Immature natural killer cell (primary cell): ENCODE measurements at regions not wholly inside any gene's neighbourhood (a gene's known extent, or its start where the extent isn't known, plus 50 kb on each side); places are given as distances from the start of the nearest gene placed in this dataset.

Experiments
- DNase-seq, 3 donors: peaks; one replicate each; pipeline ENCODE4 v3.0.0; 2022; ENCODE audit warnings: mixed read lengths in 1 of 3
- H3K27ac Mint-ChIP-seq, 6 donors: one replicate each; pipeline ENCODE4 v1.8.0; 2020; ENCODE audit warnings: mixed read lengths in 6 of 6, mild to moderate bottlenecking in 5 of 6, inconsistent platforms in 4 of 6, moderate library complexity in 3 of 6
- H3K27me3 Mint-ChIP-seq, 3 donors: one replicate each; pipeline ENCODE4 v1.8.0; 2020 to 2021; ENCODE audit warnings: low read depth in 3 of 3, mild to moderate bottlenecking in 3 of 3, mixed read lengths in 3 of 3, moderate library complexity in 3 of 3, inconsistent platforms in 1 of 3
- H3K36me3 Mint-ChIP-seq, 3 donors: one replicate each; pipeline ENCODE4 v1.8.0; 2020; ENCODE audit warnings: mixed read lengths in 3 of 3, inconsistent platforms in 2 of 3, mild to moderate bottlenecking in 2 of 3
- H3K4me1 Mint-ChIP-seq, 2 donors: one replicate each; pipeline ENCODE4 v1.8.0; 2020; ENCODE audit warnings: inconsistent platforms in 2 of 2, mild to moderate bottlenecking in 2 of 2, mixed read lengths in 2 of 2, moderate library complexity in 1 of 2
- H3K4me3 Mint-ChIP-seq, 5 donors: one replicate each; pipeline ENCODE4 v1.8.0; 2020; ENCODE audit warnings: mild to moderate bottlenecking in 5 of 5, mixed read lengths in 5 of 5, inconsistent platforms in 3 of 5, moderate library complexity in 3 of 5
- H3K9me3 Mint-ChIP-seq, 6 donors: one replicate each; pipeline ENCODE4 v1.8.0; 2020; ENCODE audit warnings: mild to moderate bottlenecking in 6 of 6, mixed read lengths in 6 of 6, inconsistent platforms in 4 of 6, moderate library complexity in 3 of 6

- no peak for DNase-seq
- Mint-ChIP-seq H3K27me3 (no peaks in the 10 kb centered on the region), H3K4me1 (no peaks in the 10 kb centered on the region), H3K4me3 (no peak overlapping the region), H3K9me3 (peaks cover 2 to 30% (median 13%) of the 10 kb centered on the region in 6 donors), H3K27ac (no peak overlapping the region), H3K36me3 (no peaks in the 10 kb centered on the region)
Measured at GRCh38 chr3:99342383-99342782, 296.0 kb upstream of the COL8A1 start.

GRCh38 chr3:99339222-99339621 is 299.2 kb upstream of the COL8A1 start:
- Mint-ChIP-seq H3K27me3 (no peaks in the 10 kb centered on the region), H3K4me1 (no peaks in the 10 kb centered on the region), H3K4me3 (no peak overlapping the region), H3K36me3 (no peaks in the 10 kb centered on the region), H3K9me3 (peaks cover 4 to 31% (median 16%) of the 10 kb centered on the region in 6 donors), H3K27ac (no peak overlapping the region)
- DNase-seq, result no peak

- H3K4me1 Mint-ChIP-seq, result no peaks in the 10 kb centered on the region
- no peak overlapping the region for H3K4me3 Mint-ChIP-seq
- peaks cover 0 to 2% (median 0%) of the 10 kb centered on the region in 3 donors for H3K27me3 Mint-ChIP-seq
- peaks cover 4 to 18% (median 8%) of the 10 kb centered on the region in 6 donors for H3K9me3 Mint-ChIP-seq
- DNase-seq, result no peak
- H3K36me3 Mint-ChIP-seq, result no peaks in the 10 kb centered on the region
- peak overlapping the region in 1 of 6 donors; percentile 4 for H3K27ac Mint-ChIP-seq
Measured at GRCh38 chr3:99332718-99333117, 305.7 kb upstream of the COL8A1 start.

DNA sequence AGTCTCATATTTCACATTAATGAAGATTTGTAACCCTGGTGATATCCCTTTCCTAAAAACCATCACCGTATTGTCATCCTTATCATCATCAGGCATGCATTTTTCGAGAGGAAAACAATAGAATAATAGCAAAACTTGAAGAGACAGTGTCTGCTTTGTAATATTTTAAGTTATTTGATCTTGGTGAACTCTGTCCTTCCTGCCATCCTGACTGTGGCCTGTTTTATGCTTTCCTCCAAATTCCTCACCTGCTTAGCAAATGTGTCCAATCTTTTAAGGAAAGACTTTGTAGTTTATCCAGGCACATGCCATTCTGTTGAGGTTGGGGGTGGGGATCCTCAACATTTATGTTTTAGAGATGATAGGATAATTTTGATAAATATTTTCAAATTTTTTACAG is 306.1 kb upstream of the COL8A1 start:
- Mint-ChIP-seq H3K4me1 (no peaks in the 10 kb centered on the region), H3K27me3 (peaks cover 0 to 2% (median 0%) of the 10 kb centered on the region in 3 donors), H3K27ac (no peak overlapping the region), H3K4me3 (no peak overlapping the region), H3K36me3 (no peaks in the 10 kb centered on the region), H3K9me3 (peaks cover 4 to 20% (median 9%) of the 10 kb centered on the region in 6 donors)
- no peak for DNase-seq

- Mint-ChIP-seq H3K9me3 (peaks cover 4 to 29% (median 6%) of the 10 kb centered on the region in 6 donors), H3K27ac (no peak overlapping the region), H3K4me3 (no peak overlapping the region), H3K27me3 (peaks cover 0 to 2% (median 0%) of the 10 kb centered on the region in 3 donors), H3K4me1 (no peaks in the 10 kb centered on the region), H3K36me3 (no peaks in the 10 kb centered on the region)
- no peak for DNase-seq
Measured at GRCh38 chr3:99330924-99331532, 307.4 kb upstream of the COL8A1 start.

GRCh38 chr3:99330281-99330680 is 308.1 kb upstream of the COL8A1 start:
- DNase-seq, result no peak
- Mint-ChIP-seq H3K27ac (no peak overlapping the region), H3K27me3 (peaks cover 0 to 2% (median 0%) of the 10 kb centered on the region in 3 donors), H3K9me3 (peaks cover 4 to 35% (median 10%) of the 10 kb centered on the region in 6 donors), H3K4me1 (no peaks in the 10 kb centered on the region), H3K36me3 (no peaks in the 10 kb centered on the region), H3K4me3 (no peak overlapping the region)

DNA sequence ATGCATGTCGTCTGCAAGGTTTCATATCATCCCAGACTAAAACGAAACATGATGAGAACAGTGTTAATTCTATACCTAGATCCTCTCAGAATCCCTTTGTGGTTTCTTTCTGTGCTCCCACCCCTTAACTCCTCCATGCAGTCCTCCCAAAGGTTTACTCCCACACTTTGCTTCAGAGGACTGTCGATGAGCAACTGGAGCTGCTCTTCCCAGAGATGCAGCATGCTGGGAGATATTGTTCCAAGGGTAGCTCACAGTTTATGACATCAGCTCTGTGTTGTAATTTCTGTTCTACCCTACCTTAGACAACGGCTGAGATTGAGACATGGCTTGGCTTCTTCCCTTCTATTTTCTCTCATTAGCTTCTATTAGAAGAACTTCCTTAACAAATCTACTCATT is 313.0 kb upstream of the COL8A1 start:
- no peak for DNase-seq
- Mint-ChIP-seq H3K9me3 (peaks cover 0 to 29% (median 10%) of the 10 kb centered on the region in 6 donors), H3K4me3 (no peak overlapping the region), H3K4me1 (no peaks in the 10 kb centered on the region), H3K27me3 (no peaks in the 10 kb centered on the region), H3K36me3 (no peaks in the 10 kb centered on the region), H3K27ac (no peak overlapping the region)

DNA sequence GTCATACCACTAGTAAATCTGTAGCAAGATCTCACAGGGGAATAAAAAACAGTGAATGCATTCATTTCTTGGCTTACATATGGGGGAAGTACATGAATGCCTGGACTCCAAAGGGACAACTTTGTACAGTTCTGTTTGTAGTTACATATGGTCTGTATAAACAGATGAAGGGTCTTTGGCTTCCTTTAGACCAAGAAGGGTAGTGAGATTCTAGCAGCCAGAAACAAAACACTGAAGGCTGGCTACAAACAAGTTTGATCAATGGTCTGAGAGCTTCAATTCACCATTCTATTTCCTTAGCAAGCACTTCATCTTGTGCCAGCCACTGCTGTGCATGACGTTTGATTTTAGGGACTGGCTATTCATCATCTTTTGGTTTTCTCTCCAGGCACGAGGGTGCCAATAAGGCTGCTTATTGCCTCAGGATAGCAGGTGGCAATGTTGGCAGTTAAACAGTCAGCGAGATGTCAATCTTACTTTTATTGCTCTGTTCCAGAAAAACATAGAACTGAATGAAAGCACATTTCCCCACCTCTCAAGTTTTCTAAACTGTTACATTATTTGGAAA is 313.7 kb upstream of the COL8A1 start:
- H3K27ac Mint-ChIP-seq, result no peak overlapping the region
- H3K36me3 Mint-ChIP-seq, result no peaks in the 10 kb centered on the region
- peaks cover 0 to 31% (median 10%) of the 10 kb centered on the region in 6 donors for H3K9me3 Mint-ChIP-seq
- H3K4me1 Mint-ChIP-seq, result no peaks in the 10 kb centered on the region
- no peak overlapping the region for H3K4me3 Mint-ChIP-seq
- H3K27me3 Mint-ChIP-seq, result no peaks in the 10 kb centered on the region
- DNase-seq, result no peak

- no peak overlapping the region for H3K27ac Mint-ChIP-seq
Measured at GRCh38 chr3:99323940-99324339, 314.5 kb upstream of the COL8A1 start.

DNA sequence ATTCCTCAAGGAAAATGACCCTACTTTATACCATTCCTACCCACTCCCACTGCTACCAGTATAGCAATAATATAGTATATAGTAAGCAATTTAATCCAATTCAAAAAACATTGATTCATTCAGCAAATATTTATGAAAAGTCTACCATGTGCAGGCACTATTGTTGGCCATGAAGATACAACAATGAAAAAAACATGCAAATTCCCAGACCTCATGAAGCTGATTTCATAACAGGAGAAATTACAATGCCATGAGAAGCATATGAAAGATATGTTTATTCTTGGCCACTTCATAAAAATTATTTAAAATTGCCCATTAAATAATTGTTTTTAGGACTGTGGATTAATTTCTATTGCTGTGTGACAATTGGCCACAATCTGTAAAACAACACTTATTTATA is 315.8 kb upstream of the COL8A1 start:
- no peaks in the 10 kb centered on the region for H3K27me3 Mint-ChIP-seq
- H3K9me3 Mint-ChIP-seq, result peaks cover 0 to 34% (median 13%) of the 10 kb centered on the region in 6 donors
- no peaks in the 10 kb centered on the region for H3K4me1 Mint-ChIP-seq
- H3K27ac Mint-ChIP-seq, result no peak overlapping the region
- no peak overlapping the region for H3K4me3 Mint-ChIP-seq
- DNase-seq, result no peak
- H3K36me3 Mint-ChIP-seq, result no peaks in the 10 kb centered on the region

More at GRCh38 chr3:99323940-99324339, 314.5 kb upstream of the COL8A1 start:
- no peak for DNase-seq
- Mint-ChIP-seq H3K36me3 (no peaks in the 10 kb centered on the region), H3K9me3 (peaks cover 0 to 32% (median 12%) of the 10 kb centered on the region in 6 donors), H3K4me3 (no peak overlapping the region), H3K27me3 (no peaks in the 10 kb centered on the region), H3K4me1 (no peaks in the 10 kb centered on the region)

- Mint-ChIP-seq H3K27ac (no peak overlapping the region), H3K4me1 (no peaks in the 10 kb centered on the region)
Measured at GRCh38 chr3:99321261-99321660, 317.1 kb upstream of the COL8A1 start.

DNA sequence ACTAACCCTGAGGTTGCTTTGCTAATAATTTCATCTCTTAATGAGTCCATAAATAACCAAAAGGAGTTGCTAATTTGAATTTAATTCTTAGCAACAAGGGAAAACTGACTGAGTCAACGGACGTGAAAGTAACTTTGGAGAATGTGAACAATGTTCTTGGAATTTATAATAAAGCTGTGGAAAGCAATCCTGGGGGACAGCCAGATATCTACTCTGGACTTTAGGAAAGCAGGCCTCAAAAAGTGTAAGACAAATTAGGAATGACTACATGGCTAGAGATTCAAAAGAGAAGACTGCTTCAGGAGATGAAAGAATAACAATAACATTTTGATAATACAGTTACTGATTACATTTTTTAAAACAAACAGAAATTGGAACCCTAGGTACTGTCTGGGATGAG is 318.4 kb upstream of the COL8A1 start:
- no peak overlapping the region for H3K4me3 Mint-ChIP-seq
- H3K36me3 Mint-ChIP-seq, result no peaks in the 10 kb centered on the region
- no peaks in the 10 kb centered on the region for H3K4me1 Mint-ChIP-seq
- no peak overlapping the region for H3K27ac Mint-ChIP-seq
- DNase-seq, result no peak
- no peaks in the 10 kb centered on the region for H3K27me3 Mint-ChIP-seq
- peaks cover 0 to 26% (median 8%) of the 10 kb centered on the region in 6 donors for H3K9me3 Mint-ChIP-seq

More at GRCh38 chr3:99321261-99321660, 317.1 kb upstream of the COL8A1 start:
- Mint-ChIP-seq H3K4me3 (no peak overlapping the region), H3K27me3 (no peaks in the 10 kb centered on the region), H3K36me3 (no peaks in the 10 kb centered on the region), H3K9me3 (peaks cover 0 to 34% (median 9%) of the 10 kb centered on the region in 6 donors)
- DNase-seq, result no peak

DNA sequence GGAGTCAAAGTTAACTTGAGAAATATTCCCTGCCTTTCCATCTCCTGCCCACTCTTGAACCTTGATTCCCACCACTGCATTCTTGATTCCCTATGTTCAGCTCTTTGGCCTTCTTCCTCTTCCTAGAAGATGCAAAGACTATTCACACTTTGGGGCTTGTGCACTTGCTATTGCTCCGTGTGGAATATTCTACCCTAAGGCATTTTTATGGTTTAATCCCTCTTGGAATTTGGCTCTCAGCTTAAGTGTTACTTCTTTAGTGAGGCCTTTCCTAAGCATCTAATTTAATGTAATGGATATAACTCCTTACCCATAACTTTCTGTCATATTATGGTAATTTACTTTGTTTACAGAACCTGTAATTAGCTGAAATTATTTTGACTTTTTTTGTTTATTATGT is 318.9 kb upstream of the COL8A1 start:
- peaks cover 0 to 31% (median 8%) of the 10 kb centered on the region in 6 donors for H3K9me3 Mint-ChIP-seq
- no peak for DNase-seq
- no peak overlapping the region for H3K4me3 Mint-ChIP-seq
- H3K27ac Mint-ChIP-seq, result no peak overlapping the region
- no peaks in the 10 kb centered on the region for H3K27me3 Mint-ChIP-seq
- no peaks in the 10 kb centered on the region for H3K4me1 Mint-ChIP-seq
- H3K36me3 Mint-ChIP-seq, result no peaks in the 10 kb centered on the region

DNA sequence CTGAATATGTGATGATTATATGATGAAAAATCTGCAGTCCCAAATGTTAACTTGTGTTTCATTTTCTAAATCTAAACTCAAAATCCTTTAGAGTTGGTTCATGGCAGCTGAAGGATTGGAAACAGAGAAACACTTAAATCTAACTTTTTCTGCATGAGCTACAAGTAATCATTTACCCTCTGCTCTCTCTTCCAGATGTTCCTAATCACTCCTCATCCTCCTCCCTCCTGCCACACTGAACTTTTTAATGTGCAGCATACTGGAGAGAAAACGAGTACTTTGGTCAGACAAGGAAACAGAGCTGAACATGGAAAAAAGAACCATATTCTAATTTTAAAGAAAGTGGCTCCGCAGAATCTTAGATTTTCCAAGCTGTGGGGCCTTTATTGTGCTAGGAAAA is 321.2 kb upstream of the COL8A1 start:
- no peak for DNase-seq
- no peaks in the 10 kb centered on the region for H3K4me1 Mint-ChIP-seq
- H3K27ac Mint-ChIP-seq, result no peak overlapping the region
- no peaks in the 10 kb centered on the region for H3K36me3 Mint-ChIP-seq
- no peak overlapping the region for H3K4me3 Mint-ChIP-seq
- peaks cover 0 to 3% (median 0%) of the 10 kb centered on the region in 3 donors for H3K27me3 Mint-ChIP-seq
- H3K9me3 Mint-ChIP-seq, result peaks cover 4 to 42% (median 8%) of the 10 kb centered on the region in 6 donors

DNA sequence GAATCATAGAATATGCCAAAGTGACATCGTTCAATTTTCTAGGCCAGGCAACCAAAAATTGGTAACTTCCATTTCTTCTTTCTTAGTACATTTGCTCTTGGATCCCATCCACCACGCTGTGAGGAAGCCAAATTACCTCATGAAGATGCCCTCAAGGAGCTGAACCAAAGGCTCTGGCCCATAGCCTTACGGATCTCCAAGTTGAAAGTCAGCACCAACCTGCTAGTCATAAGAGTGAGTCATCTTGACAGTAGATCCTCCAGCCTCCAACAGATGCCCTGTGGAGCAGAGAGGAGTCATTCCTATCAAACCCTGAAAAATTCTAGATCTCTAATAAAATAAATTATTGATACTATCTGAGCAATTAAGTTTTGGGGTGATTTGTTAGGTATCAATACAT is 322.5 kb upstream of the COL8A1 start:
- no peak overlapping the region for H3K27ac Mint-ChIP-seq
- H3K4me3 Mint-ChIP-seq, result no peak overlapping the region
- peaks cover 0 to 3% (median 0%) of the 10 kb centered on the region in 3 donors for H3K27me3 Mint-ChIP-seq
- DNase-seq, result no peak
- H3K4me1 Mint-ChIP-seq, result no peaks in the 10 kb centered on the region
- H3K9me3 Mint-ChIP-seq, result peaks cover 2 to 39% (median 13%) of the 10 kb centered on the region in 6 donors
- H3K36me3 Mint-ChIP-seq, result no peaks in the 10 kb centered on the region
